ENCODE measurements at regions not wholly inside any gene's neighbourhood (a gene's known extent, or its start where the extent isn't known, plus 50 kb on each side); places are given as distances from the start of the nearest gene placed in this dataset.

DNA sequence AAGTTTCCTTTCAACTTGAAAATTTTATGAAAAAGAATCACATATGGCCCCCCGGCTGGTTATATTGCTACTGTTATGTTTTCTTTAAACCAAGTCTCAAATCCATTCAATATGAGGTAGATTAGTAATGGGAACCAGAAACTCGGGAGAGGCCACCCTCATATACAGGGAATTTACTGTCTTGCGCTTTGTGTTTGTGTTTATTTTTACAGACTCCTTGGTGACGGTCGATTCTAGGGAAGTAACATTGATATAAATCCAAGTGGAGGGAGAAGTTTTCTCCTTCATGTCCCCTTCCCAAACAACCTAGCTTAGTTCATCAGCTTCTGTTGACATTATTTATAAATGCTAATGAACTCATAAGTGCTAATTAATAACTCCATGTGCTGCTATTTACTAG, 163.5 kb upstream of the LMO4 start:
- no peak for DNase-seq (ENCODE audit: low read depth)

DNA sequence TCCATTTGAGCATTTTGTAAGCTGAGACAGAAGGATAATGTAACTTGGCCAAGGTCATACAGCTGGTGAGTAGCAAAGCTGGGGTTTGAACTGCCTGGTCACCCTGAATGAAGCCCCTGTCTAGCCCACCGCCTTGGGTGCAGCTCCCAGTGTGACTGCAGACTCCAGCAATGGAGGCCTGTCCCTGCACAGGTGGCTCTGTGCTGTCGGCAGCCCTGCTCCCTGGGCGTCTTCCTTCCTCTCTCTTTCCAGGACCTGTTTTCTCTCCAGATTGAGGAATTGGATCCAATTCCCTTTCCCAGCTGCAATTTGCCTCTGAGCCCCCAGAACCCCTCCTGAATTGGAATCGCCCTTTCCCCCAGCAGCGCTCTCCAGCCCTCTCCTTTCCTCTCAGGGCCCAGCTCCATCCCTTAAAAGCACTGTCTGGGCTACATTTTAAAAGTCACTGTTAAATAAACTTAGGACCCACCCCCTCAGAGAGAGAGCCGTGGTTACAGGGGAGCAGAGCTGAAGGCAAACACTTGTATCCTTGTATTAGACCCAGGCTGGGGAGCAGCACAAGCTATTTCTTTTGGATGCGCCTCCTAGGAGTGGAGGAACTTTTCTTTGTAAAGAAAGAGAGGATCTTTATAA, 161.4 kb upstream of the LMO4 start:
- no peak for DNase-seq (ENCODE audit: low read depth)

DNA sequence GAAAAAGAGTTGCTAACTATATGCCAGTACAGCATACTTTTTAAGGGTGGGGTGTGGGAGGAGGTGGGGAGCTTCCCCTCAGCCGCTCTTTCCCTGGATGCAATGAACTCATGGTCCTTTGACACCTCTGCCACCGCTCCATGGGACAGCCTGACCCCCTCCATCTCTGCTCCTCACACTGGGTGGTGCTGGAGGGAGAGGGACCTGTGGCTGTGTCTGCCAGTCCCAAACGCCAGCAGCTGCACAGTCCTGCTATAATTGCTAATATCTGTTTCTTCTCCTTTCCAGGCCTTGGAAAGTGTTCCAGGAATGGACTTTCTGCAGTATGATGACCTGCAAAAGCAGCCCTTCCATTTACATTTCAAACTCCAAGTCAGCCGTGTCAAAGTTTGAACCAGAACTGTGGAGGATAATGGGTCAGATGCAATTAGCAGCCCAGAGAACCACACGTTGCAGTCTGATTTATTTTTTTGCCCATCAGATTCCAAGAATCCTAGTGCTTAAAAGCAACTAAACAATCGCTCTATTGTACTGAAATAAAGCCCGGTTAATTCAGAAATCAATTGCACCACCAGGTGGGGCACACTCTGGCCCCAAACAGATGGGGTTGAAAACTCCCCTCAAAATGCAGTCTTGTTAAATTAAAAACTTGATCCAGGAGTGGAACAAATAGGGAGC, 160.7 kb upstream of the LMO4 start:
- DNase-seq (ENCODE audit: low read depth), result no peak

DNA sequence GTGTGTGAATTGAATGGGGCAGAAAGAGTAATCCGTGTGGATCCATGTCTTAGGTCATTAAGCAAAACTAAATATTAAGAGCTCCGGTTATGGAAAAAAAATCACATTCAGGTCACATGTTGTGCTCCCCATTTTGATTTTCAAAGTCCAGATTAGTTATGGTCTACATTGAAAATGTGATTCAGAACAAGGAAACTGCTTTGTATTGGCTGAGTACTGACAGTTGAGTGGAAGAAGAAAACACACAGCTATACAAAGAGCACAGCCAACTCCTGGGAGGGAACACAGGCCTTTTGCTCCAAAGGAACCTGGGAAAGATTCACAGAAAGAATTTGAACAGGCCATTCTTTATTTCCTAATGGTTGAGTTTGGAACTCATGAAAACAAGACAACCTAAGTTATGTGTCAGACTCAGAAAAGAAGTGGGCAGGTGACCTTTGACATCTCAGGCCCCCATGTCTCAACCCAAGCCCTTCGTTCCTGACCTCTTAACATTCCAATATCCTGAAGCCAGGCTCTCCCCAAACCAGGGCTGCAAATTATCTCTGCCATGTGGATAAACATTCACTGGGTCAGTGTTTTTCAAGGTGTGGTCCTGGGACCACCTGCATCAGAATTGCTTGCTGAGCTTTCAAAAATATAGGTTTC, 159.3 kb upstream of the LMO4 start:
- DNase-seq (ENCODE audit: low read depth), result no peak

DNA sequence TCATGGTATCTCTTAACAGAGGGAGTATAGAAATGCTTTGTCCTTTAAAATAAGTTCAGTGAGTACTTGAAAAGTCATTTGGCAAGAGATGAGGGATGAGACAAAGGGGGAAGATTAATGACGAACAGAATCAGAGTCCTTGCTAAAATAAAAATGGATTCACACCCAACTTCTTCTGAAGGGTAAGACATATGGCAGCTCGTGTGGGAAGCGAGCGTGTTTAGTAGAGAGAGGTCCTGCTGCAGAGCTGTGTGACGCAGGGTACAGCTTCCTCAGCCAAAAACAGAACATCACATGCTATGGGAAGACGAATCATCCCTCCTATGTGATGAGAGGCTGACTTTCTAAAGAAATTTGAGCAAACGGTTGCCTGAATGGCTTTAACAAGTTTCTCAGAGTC, 158.5 kb upstream of the LMO4 start:
- no peak for DNase-seq (ENCODE audit: low read depth)

DNA sequence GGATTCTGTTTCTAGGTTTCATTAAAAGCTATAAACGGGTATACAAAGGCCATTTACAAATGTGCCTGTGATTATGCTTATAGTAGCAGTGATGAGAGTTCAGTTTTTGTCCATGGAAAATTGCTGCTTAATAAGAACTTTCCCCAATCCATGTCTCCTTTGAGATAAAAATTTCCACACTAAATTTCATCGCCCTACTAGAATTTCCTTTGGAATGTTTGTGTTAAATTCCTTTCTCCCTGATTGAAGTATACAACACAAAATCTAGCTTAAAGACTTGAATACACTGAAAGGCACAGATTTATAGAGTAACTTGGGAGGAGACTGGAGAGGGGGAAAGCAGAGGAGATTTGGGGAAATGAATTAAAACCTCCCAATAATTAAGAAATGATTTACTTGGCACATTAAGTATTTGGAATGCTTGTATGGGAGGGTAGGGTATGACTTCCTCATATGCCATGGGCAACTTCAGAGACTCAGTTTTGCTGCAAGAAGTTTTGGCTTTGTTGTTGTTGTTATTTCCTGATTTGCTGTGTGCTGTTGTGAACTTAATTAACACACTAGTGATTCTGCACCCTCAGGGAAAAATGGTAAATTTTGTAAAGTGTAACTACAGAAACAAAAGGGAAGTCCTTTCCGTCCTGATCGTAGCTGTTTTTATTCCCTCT, 157.6 kb upstream of the LMO4 start:
- peak; percentile 3 for DNase-seq (ENCODE audit: low read depth)

DNA sequence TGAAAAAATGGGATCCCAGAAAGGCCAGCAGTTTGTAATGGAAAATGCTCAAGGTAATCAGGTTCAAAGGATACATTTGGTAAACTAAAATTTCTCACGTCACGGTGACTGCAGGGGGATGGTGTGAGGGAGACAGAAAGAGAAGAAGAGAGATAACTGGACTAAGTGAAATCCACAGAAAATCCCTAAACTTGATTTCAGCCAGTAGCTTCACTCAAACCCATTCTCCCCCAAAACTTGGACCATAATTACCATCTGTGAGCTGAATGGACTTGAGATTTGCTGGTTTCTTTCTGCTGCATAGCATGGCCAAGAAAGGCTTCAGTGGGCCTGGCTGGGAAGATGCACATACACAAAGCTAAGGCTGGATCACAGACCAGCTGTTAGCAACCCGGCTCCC, 155.4 kb upstream of the LMO4 start:
- no peak for DNase-seq (ENCODE audit: low read depth)

DNA sequence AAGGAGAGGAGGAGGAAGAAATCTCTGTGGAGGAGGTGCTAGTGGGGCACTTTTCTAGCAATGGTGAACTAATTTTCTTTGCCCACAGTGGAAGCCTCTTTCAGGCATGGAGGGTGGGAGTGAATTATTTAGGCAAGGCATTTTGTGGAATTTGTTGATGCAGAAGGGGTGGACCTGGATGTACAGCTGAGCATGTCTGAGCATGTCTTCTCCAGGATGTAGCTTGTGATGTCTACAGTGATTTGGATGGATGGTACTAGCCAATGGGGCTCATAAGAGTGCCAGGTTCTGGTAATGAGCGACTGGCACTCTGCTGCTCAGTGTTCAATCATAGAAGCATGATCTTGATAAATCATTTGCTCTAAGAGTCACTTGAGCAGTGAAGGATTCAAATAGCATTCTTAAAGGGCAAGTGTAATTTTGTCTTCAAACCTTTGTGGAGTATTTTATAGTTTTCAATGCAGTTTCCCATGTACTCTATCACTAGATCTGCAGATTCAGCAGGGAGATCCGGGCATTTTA, 153.9 kb upstream of the LMO4 start:
- no peak for DNase-seq (ENCODE audit: low read depth)

DNA sequence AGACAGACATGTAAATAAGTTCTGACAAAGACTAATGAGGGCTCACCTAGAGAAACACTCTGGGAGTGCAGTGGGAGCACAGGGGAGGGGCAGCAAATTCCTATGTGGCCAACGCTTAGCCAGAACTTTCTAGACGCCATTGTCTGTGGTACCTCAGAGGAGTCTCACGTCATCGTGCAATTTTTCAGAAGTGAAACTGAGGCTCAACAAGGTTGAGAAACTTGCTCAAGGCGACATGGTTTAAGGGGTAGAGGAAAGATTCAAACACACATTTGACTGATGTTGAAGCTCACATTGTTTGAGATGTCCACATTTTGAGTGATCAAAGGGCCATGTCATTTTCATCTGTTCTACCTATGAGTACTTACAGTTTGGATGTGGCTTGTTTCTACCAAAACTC, 152.6 kb upstream of the LMO4 start:
- no peak for DNase-seq (ENCODE audit: low read depth)

DNA sequence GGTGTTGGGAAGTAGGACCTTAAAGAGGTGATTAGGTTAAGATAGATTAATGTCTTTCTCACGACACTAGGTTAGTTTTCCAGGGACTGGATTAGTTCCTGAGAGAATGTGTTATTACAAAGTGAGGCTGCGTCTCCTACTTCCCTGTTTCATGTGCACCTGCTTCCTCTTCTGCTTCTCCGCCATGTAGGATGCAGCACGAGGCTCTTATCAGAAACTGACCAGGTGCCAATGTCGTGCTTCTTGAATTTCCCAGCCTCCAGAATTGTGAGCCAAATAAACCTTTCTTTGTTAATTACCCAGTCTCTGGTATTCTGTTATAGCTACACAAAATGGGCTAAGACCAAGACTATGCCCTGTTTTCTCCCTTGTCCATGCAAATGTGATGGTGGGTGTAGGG, 152.2 kb upstream of the LMO4 start:
- no peak for DNase-seq (ENCODE audit: low read depth)

DNA sequence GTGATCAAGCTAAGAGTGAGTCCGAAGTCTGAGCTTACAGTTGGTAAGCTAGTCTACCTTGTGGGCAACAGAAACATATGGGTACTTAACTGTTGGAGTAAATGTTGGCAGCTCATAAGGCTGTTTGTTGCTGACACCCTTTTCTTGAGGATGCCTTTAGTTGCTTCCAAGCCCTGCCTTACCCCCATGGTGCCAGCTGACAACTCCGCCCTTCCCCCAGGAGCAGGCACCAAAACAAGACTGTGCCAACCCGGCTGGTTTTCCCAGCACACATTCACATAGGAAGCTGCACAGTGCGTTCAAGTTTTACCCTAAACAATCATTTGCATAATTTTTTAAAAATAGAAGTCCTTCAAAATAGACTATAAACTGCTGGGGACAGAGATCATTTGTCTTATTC, 150.2 kb upstream of the LMO4 start:
- DNase-seq (ENCODE audit: low read depth), result no peak

DNA sequence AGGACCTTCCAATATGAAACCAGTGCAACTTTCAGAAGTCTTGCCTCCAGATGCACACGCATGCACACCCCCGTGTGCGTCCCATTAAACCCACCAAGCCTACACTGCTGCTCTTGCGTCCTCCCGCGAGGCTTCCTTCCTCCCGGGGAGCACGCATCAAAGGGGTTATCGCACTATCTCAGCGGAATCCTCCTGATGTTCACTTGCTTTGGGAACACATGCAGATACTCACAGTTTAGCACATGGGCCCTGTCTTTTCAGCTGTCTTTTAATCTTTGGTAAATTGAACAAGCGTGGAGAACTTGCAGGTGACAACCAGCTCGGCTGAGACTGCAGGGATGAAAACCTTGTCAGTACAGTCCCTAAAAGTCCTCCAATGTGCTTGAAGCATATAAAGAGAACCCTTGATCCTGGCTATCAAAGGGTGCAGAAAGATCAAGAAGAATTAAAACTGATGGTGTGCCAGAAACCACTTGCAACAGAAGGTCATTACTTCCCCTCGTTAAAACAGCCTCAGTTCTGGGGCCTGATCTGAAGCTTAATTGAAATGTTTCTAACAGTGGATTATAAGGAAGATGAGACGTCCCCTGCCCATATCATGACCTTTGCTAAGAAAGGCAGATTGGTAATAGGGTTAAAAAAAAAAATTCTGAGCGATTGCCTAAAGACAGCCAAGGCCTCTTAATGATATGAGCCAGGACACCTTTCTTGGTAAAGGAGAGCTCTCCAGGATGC, 149.4 kb upstream of the LMO4 start:
- no peak for DNase-seq (ENCODE audit: low read depth)

DNA sequence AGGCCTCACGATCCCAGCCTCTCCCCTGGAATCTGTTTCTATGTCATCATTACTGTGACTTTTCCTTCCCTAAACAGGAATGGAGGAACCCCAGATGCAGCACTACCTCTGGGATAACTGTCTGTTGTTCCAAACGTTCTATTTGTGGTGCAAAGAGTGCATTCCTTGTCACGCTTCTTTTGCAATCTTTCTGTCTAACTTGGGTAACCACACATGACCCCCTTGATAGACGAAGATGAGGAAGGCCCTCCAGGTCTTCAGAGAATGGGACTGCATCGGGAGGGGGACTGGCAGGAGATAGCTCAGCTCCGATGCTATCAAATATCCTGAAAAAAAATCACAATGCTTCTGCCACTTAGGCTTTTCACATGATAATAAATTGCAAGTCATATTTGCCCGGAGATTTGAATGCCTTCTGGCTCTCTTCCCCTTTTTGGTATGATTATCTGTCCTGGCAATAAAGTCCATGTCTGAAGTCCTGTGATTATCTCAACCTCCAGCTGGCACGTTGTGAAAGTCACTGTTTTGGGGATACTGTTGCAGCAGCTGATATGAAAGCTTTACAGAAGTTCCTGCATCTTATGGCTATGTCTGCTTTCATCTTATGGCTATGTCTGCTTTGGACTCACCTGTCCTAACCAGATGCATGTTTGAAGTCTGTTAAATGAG, 148.7 kb upstream of the LMO4 start:
- DNase-seq (ENCODE audit: low read depth), result no peak

DNA sequence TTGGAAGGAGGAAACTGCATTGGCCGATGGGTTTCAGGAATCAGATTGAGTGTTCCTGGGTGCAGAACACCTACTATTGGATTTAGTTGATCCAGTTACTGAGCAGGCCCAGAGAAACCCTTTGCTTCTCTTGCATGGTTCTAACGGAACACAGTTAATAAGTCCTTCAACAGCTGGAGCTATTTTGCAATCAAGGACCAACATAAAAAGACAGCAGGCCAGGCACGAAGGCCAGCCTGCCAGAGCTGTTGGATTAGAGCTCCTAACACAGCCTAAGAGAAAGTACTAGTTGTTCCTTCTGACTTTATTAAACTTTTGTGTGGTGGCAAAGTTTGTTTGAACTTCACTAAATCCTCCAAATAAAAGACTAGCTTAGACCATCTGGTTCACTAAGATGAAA, 148.0 kb upstream of the LMO4 start:
- no peak for DNase-seq (ENCODE audit: low read depth)

DNA sequence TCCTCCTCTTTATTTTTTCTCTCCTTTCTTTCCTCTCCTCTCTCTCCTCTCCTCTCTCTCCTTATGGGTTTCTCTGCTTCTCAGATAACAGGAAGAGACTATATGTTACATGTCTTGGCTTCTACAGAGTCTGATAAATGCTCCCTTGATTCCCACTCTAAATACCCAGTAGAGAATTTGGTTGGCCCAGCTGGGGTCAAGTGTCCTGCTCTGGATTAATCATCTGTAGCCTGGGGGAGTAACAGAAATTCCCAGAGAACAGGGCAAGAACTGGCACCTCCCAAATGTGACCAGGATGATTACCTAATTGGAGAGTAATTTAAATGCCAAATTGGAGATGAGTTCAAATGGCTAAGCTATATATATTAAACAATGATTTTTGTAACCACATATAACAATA, 146.1 kb upstream of the LMO4 start:
- DNase-seq (ENCODE audit: low read depth), result no peak

DNA sequence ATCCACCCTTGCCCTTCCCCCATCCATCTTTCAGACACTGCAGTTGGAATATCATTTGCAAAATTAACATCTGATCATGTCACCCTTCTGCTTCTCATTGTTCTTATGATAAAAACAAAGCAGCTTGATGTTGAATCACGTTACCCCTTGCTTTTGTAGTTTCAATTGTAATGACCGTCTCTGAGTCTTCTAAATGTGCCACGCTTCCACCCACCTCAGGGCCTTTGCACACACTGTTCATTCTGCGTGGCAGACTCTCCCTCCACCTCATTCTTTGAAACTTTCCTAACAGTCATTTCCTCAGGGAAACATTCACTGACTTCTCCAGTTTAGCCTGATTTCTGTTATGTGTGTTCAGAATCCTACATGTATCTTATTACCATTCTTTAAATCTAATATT, 143.6 kb upstream of the LMO4 start:
- no peak for DNase-seq (ENCODE audit: low read depth)

DNA sequence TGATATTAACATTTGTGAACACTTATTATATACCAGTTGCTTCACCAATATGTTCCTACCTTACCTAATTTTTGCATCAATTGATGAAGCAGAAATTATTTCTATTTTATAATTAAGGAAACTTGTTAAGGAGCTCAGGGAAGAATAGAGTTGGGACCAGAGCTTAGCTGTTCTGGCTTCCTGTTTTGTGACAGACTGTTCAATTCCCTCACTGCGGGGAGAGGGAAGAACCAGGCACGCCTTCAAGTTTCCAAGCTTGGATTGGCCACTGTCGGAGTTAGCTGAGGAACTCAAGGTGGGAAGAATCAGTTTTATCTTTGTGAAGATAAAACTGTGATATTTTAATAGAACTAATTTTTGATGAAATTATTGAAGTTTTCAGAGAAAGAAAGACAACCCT, 142.3 kb upstream of the LMO4 start:
- DNase-seq (ENCODE audit: low read depth), result no peak

DNA sequence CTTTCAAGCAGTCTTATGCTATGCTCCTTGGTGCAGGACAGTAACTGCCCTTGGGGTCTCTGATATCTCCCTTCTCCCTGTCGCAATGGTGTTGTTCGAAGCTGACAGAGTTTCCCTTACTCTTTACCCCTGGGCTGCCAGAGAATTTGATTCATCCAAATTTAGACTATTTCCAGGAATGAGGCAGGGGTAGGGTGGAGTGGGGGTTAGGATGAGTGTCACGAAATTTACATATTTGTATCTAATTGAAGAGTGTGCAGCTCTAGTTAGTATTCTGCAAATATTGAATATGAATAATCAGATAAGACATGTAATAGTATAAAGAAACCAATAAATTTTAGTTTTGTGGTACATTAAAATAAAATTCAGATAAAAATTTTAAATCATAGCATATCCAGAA, 140.0 kb upstream of the LMO4 start:
- DNase-seq (ENCODE audit: low read depth), result no peak

DNA sequence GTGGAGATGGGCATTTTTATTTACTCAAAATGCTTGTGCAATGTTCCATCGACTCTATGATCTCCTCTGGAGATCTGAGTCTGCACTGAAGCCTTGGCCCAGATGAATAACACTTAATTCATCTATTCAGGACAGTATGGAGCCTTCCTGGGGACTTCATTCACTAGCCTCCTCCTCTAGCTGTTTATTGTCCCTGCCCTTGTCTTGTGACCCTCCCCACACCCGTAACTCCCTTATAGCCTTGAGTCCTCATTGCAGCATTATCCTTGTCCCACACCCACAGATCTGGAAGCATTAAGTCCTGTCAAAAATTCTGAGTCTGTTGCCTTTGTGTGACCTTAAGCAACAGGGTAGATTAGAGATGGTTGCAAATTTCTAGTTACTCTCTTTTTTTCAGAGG, 138.3 kb upstream of the LMO4 start:
- DNase-seq (ENCODE audit: low read depth), result no peak

DNA sequence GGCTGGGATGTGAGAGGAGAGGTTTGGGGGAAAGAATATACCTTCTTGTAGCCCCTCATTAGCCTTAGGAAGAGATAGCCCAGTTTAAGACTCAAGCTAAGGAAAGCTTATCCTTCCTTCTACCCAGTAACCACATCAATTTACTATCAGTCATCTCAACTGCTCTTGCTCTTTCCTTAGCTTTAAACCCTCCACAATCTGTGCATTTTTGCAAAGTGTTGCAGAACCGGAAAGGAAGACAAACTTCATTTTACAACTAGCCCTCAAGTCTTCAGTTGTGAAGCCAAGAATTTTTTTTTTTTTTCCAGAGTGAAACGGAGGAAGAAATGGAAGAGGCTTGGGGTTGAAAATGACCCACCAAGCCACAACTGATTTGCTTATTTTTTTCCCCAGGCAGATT, 137.0 kb upstream of the LMO4 start:
- DNase-seq (ENCODE audit: low read depth), result no peak

DNA sequence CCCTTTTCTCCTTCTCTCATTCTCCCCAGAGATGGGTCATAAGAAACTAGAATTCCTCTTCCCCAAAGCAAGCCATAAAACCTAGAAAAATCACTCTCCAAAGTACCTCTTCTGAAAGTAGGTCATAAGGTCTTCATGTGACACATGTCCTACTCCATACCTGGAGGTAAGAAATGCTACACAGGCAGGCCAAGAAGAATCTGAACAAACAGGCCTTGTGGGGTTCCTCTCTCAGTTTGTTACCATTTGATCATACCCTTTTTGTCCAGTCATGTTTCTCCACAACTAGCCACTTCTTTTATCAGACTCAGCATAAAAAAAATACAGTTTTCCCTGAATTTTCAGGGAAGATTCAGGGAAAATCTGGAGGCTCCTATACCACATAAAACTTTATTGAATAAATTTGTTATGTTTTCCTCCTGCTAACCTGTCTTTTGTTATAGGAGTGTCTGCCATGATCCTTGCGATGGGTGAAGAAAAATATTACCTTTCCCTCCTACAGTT, 134.4 kb upstream of the LMO4 start:
- no peak for DNase-seq (ENCODE audit: low read depth)

DNA sequence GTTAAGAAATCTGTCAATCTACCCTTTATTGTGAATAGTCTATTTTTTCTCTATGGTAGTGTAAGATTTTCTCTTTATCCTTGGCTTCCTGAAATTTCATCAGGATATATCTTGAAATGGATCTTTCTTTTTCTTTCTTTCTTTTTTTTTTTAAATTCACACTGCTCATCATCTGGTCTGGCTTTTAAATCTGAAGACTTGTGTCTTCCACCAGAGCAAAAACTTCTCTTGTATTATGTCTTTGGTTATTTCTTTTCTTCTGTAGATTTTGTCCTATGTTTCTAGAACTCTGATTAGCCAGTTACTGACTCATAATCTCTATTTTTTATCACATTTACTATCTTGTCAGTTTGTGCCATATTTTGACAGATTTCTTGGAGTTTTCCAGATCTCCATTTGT, 133.8 kb upstream of the LMO4 start:
- DNase-seq (ENCODE audit: low read depth), result no peak
